ENCODE measurements at regions not wholly inside any gene's neighbourhood (a gene's known extent, or its start where the extent isn't known, plus 50 kb on each side); places are given as distances from the start of the nearest gene placed in this dataset.

- TF ChIP-seq, protein P1, sequence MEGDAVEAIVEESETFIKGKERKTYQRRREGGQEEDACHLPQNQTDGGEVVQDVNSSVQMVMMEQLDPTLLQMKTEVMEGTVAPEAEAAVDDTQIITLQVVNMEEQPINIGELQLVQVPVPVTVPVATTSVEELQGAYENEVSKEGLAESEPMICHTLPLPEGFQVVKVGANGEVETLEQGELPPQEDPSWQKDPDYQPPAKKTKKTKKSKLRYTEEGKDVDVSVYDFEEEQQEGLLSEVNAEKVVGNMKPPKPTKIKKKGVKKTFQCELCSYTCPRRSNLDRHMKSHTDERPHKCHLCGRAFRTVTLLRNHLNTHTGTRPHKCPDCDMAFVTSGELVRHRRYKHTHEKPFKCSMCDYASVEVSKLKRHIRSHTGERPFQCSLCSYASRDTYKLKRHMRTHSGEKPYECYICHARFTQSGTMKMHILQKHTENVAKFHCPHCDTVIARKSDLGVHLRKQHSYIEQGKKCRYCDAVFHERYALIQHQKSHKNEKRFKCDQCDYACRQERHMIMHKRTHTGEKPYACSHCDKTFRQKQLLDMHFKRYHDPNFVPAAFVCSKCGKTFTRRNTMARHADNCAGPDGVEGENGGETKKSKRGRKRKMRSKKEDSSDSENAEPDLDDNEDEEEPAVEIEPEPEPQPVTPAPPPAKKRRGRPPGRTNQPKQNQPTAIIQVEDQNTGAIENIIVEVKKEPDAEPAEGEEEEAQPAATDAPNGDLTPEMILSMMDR (IDR thresholded peaks at IDR 0.05; ENCODE audit: low read depth, low read length): no peak
- no peak for DNase-seq (ENCODE audit: extremely low read depth, low read depth)
Measured at GRCh38 chr4:179738822-179739221, 2296.6 kb upstream of the AGA start.

DNA sequence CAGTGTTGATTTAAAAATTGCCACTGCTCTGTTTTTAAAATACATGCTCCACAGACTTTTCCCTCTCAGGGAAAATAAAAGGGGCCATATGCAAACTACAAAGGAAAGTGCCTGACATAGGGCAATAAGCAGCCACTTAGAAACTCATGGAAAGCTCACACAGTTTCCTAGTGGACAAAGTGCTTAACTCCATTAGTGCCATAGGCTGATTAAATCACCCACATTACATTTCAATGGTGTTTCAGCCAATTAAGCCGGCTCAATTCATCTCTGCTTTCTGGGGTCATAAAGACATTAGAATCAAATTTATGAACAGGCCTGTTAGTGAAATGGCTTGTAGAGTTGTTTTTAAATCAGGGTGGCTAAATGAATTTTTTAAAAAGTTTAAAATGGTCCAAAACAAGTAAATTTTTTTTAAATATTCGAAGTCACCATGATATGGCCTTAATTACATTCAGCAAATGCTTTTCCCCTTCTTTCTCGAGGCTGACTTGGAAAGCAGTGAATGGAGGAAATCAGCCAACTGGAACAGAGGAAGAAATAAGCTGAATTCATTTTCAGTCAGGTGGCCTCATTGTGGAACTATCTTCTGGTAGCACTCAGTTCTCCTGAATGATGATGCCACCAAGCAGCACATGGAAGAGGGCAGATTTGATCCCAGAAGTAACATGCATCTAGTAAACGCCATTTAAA is 2305.1 kb upstream of the AGA start:
- TF ChIP-seq, protein P1 (IDR thresholded peaks at IDR 0.05; ENCODE audit: low read depth, low read length): no peak
- DNase-seq (ENCODE audit: extremely low read depth, low read depth): no peak

GRCh38 chr4:179748837-179749236 is 2306.6 kb upstream of the AGA start:
- TF ChIP-seq, protein P1 (IDR thresholded peaks at IDR 0.05; ENCODE audit: low read depth, low read length): no peak
- DNase-seq (ENCODE audit: extremely low read depth, low read depth): no peak

GRCh38 chr4:179750374-179750773 is 2308.1 kb upstream of the AGA start:
- TF ChIP-seq, protein P1 (IDR thresholded peaks at IDR 0.05; ENCODE audit: low read depth, low read length): no peak
- no peak for DNase-seq (ENCODE audit: extremely low read depth, low read depth)

GRCh38 chr4:179751669-179752068 is 2309.4 kb upstream of the AGA start:
- TF ChIP-seq, protein P1 (IDR thresholded peaks at IDR 0.05; ENCODE audit: low read depth, low read length): no peak
- no peak for DNase-seq (ENCODE audit: extremely low read depth, low read depth)

DNA sequence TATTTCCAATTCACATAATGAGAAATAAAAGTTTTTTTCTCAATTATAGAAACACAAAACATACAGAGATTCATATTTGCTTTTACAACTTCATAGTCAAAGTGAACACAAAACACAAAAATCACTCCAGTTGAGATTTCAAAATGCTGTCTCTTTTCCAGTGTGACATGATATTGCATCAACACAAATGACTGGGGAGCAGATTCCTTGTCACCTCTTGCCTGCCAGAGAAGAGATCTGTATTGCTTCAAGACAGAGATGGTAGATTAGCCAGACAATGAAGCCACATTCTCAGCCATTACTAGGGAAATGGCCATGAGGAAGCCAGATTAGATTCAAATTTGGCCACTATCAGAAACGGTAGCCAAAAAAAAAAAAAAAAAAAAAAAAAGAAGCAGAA is 2313.1 kb upstream of the AGA start:
- DNase-seq (ENCODE audit: extremely low read depth, low read depth): no peak
- TF ChIP-seq, protein P1 (IDR thresholded peaks at IDR 0.05; ENCODE audit: low read depth, low read length): no peak

- TF ChIP-seq, protein P1 (IDR thresholded peaks at IDR 0.05; ENCODE audit: low read depth, low read length): no peak
- no peak for DNase-seq (ENCODE audit: extremely low read depth, low read depth)
Measured at GRCh38 chr4:179757641-179758040, 2315.4 kb upstream of the AGA start.
